K562 (cell line): ENCODE measurements at regions not wholly inside any gene's neighbourhood (a gene's known extent, or its start where the extent isn't known, plus 50 kb on each side); places are given as distances from the start of the nearest gene placed in this dataset.

Experiments
- ATAC-seq: fragments of 200-7000 bp; cut with Tn5 transposase; 3 replicates; pipeline ENCODE4 v1.9.1; 2020; ENCODE audit warnings: moderate library complexity
- BruUV-seq: library from RNA; stranded (reverse); fragments of 400-500 nt; replicated peaks from 2 replicates; lab custom pipeline; 2021; lab: Mats Ljungman, UMichigan
- CTCF ChIA-PET: fragments of 300-600 bp; formaldehyde crosslinking; extraction: SDS; loops from one replicate; lab custom pipeline; 2021; ENCODE audit warnings: low intra/inter-chr PET ratio; lab: Yijun Ruan, JAX
- POLR2A ChIA-PET: fragments of 300-600, 350-650 bp; sonication (Branson Sonifier 250); formaldehyde crosslinking; extraction: SDS; loops from one replicate; lab custom pipeline; 2021; ENCODE audit warnings: antibody characterized with exemption, inconsistent platforms; lab: Yijun Ruan, JAX
- DNase-seq, 4 experiments: peaks; one replicate each; pipeline versions ENCODE4 v3.0.0 to v3.0.0-alpha.2; 2011 to 2018; ENCODE audit warnings: low spot score in 3 of 4, mixed read lengths in 3 of 4; ENCODE audit errors: extremely low read depth in 1 of 4
- FAIRE-seq: peaks from 2 replicates; lab custom pipeline; 2011; peaks lifted over from hg19 to GRCh38; lab: Jason Lieb, UNC
- H2AFZ ChIP-seq: 2 replicates; pipeline ENCODE4 v1.6.0; 2011; ENCODE audit warnings: low read depth, low read length, control low read depth, inconsistent platforms
- H3K27ac ChIP-seq: fragments of 200-600 bp; 3 replicates; pipeline ENCODE4 v1.8.0; 2011; ENCODE audit warnings: low read depth, mild to moderate bottlenecking, control low read depth, inconsistent platforms, low read length, moderate library complexity, mixed read lengths; ENCODE audit errors: extremely low read depth
- H3K27me3 ChIP-seq, 2 experiments: fragments of 300-600 bp in 1 of 2; 2 replicates in 1 of 2; 3 replicates in 1 of 2; pipeline versions ENCODE4 v1.6.0 to v1.8.0; 2011; ENCODE audit warnings: inconsistent platforms in 2 of 2, low read length in 2 of 2, mild to moderate bottlenecking in 1 of 2, mixed read lengths in 1 of 2, moderate library complexity in 1 of 2; ENCODE audit not compliant: control insufficient read depth in 2 of 2, insufficient read depth in 2 of 2
- H3K36me3 ChIP-seq: fragments of 300-600 bp; 3 replicates; pipeline ENCODE4 v1.8.0; 2011; ENCODE audit warnings: mild to moderate bottlenecking, low read length, inconsistent platforms; ENCODE audit not compliant: control insufficient read depth, insufficient read depth
- H3K4me1 ChIP-seq, 2 experiments: fragments of 200-600 bp in 1 of 2; replicated peaks in 1 of 2; 2 replicates in 1 of 2; 3 replicates in 1 of 2; pipeline versions ENCODE4 v1.5.1 to v1.8.0; 2011; ENCODE audit warnings: inconsistent platforms in 2 of 2, low read length in 2 of 2, mild to moderate bottlenecking in 1 of 2, mixed read lengths in 1 of 2, moderate library complexity in 1 of 2; ENCODE audit not compliant: control insufficient read depth in 2 of 2, insufficient read depth in 2 of 2
- H3K4me2 ChIP-seq: 2 replicates; pipeline ENCODE4 v1.6.1; 2011; ENCODE audit warnings: low read length, control low read depth, inconsistent platforms, mixed read lengths; ENCODE audit not compliant: insufficient read depth
- H3K4me3 ChIP-seq: fragments of 200-600 bp; sonication (generic), shearing (Covaris generic); 2 replicates; pipeline ENCODE4 v1.5.1; 2016; ENCODE audit warnings: control low read depth, inconsistent platforms
- H3K79me2 ChIP-seq: fragments of 200-600 bp; 3 replicates; pipeline ENCODE4 v1.8.0; 2011; ENCODE audit warnings: low read length, inconsistent platforms; ENCODE audit not compliant: control insufficient read depth, insufficient read depth
- H3K9ac ChIP-seq, 2 experiments: 2 replicates each; pipeline versions ENCODE4 v1.6.0 to v1.6.1; 2011; ENCODE audit warnings: low read depth in 2 of 2, low read length in 2 of 2, control low read depth in 1 of 2, inconsistent platforms in 1 of 2, mild to moderate bottlenecking in 1 of 2, mixed read lengths in 1 of 2; ENCODE audit not compliant: insufficient read depth in 1 of 2
- H3K9me1 ChIP-seq: one replicate; pipeline ENCODE4 v1.6.0; 2011; ENCODE audit warnings: inconsistent platforms, mild to moderate bottlenecking, low read length, moderate library complexity; ENCODE audit not compliant: control insufficient read depth, insufficient read depth
- H3K9me3 ChIP-seq: replicated peaks from 2 replicates; pipeline ENCODE4 v1.5.1; 2011; ENCODE audit warnings: low read depth, low read length, inconsistent platforms; ENCODE audit not compliant: control insufficient read depth, insufficient read depth
- H4K20me1 ChIP-seq: replicated peaks from 2 replicates; pipeline ENCODE4 v1.6.1; 2011; ENCODE audit warnings: low read length, inconsistent platforms, mixed read lengths; ENCODE audit not compliant: control insufficient read depth, insufficient read depth
- BRCA1 ChIP-seq, 2 experiments: fragments of 450-650 bp in 1 of 2; sonication (generic) in 1 of 2; formaldehyde crosslinking in 1 of 2; IDR thresholded peaks; 2 replicates each; pipeline versions ENCODE4 v1.5.0 to v1.6.1; 2017 to 2020; ENCODE audit warnings: mild to moderate bottlenecking in 1 of 2, missing genetic modification reagents in 1 of 2
- EGR1 ChIP-seq: fragments of 450-650 bp; conservative IDR thresholded peaks from 2 replicates; pipeline ENCODE4 v1.6.1; 2017; ENCODE audit warnings: mild to moderate bottlenecking
- HNRNPLL ChIP-seq: fragments of 200-400 bp; formaldehyde crosslinking; IDR thresholded peaks from 2 replicates; pipeline ENCODE4 v1.6.1; 2017; ENCODE audit warnings: low read length, low read depth, mild to moderate bottlenecking; ENCODE audit not compliant: poor library complexity, severe bottlenecking
- SRF ChIP-seq, 2 experiments: fragments of 250-450, 450-650 bp in 1 of 2; sonication (Bioruptor Pico) in 1 of 2; sonication (generic) in 1 of 2; formaldehyde crosslinking; IDR thresholded peaks; 2 replicates each; pipeline versions ENCODE4 v1.5.0 to v1.5.1; 2020 to 2022; ENCODE audit warnings: mild to moderate bottlenecking in 1 of 2, missing genetic modification reagents in 1 of 2
- ZFP30 ChIP-seq: fragments of 250-450 bp; sonication (Bioruptor Pico); IDR thresholded peaks from 2 replicates; pipeline ENCODE4 v1.8.0; 2022; ENCODE audit warnings: moderate library complexity, mild to moderate bottlenecking, inconsistent platforms, borderline replicate concordance
- ZNF134 ChIP-seq: fragments of 250-450 bp; sonication (Bioruptor Pico); conservative IDR thresholded peaks from 2 replicates; pipeline ENCODE4 v1.4.0; 2020
- WGBS: fragments of 100-300 bp; shearing (Covaris generic); methylation state at CpG from one replicate; pipeline ENCODE4 v1.1.6; 2016; ENCODE audit warnings: low coverage, mixed read lengths; ENCODE audit not compliant: insufficient coverage; ENCODE audit errors: missing lambda C conversion rate; 5-methylcytosine and 5-hydroxymethylcytosine counted together
- in situ Hi-C: fragments of 300-500 bp; cut with MboI; formaldehyde crosslinking; loops from 4 replicates; pipeline ENCODE4 v1.15.0; 2018; ENCODE audit warnings: inconsistent platforms, mixed read lengths
- intact Hi-C: fragments of 100-400 bp; cut with micrococcal nuclease; formaldehyde crosslinking; loops from 2 replicates; pipeline ENCODE4 v1.14.2; 2022
- TF ChIP-seq, protein P1 (sequence below): IDR thresholded peaks from 2 replicates; pipeline ENCODE4 v1.6.1; 2016; ENCODE audit warnings: missing genetic modification characterization, missing compliant biosample characterization
- TF ChIP-seq, protein P2 (sequence below): fragments of 450-650 bp; IDR thresholded peaks from 2 replicates; pipeline ENCODE4 v1.6.1; 2017; ENCODE audit warnings: antibody characterized with exemption
- TF ChIP-seq, protein P3 (sequence below): sonication (generic); formaldehyde crosslinking; IDR thresholded peaks from 2 replicates; pipeline ENCODE4 v1.8.0; 2023; ENCODE audit warnings: mild to moderate bottlenecking, missing genetic modification reagents

DNA sequence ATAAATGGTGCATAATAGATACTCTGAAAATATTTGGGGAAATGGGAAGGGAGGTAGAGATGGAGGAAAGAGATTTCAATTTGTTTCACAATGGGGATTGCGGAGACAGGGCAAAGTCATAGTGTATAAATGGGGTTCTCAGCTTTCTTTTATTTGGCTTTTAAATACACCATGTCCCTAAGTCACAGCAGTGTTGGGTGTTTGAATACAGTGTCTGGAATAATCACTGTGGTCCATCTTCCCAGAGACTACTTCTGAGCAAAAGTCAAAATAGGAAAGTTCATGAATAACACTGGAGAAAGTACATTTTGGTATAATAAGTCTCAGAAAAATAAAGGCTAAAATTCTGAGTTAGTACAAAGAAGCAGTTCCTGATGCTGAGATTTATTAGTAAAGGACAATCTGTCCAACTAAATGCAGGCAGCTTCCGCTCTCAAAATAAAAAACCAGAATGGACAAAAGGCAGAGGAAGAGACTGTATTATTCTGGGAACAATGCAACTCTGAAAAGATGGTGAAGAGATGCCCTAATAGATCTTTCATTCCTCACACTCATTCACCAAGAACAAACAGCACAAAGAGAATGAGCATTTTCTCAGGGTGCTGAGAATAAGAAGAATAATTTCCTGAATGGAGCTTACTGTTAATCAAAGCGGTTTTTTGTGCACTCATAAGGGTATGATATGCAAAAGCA lies 295.4 kb upstream of the PIK3C3 start:
- FAIRE-seq (no peak), DNase-seq (no peak), ATAC-seq (no peak)
- BruUV-seq = no TSS peak
- Histone ChIP-seq H3K9me1 (no peaks in the 10 kb centered on the region), H3K4me3 (no peak overlapping the region), H3K27ac (no peak overlapping the region), H2AFZ (no peak overlapping the region), H3K9ac (no peak overlapping the region), H3K9me3 (no peaks in the 10 kb centered on the region; the same call in 1 of the 2 replicates), H3K36me3 (no peaks in the 10 kb centered on the region), H3K27me3 (no peaks in the 10 kb centered on the region), H4K20me1 (no peaks in the 10 kb centered on the region), H3K4me1 (no peaks in the 10 kb centered on the region), H3K79me2 (no peaks in the 10 kb centered on the region), H3K4me2 (no peak overlapping the region)
- 2% methylated on average over 3 of the region's 3 CpGs for WGBS
- intact Hi-C loops = loop anchor here (10.0 kb wide), 1 partner anchor 55 kb away; no protein-coding TSS in a partner anchor
- in situ Hi-C loops = no loop called here
- TF ChIP-seq, protein P1, sequence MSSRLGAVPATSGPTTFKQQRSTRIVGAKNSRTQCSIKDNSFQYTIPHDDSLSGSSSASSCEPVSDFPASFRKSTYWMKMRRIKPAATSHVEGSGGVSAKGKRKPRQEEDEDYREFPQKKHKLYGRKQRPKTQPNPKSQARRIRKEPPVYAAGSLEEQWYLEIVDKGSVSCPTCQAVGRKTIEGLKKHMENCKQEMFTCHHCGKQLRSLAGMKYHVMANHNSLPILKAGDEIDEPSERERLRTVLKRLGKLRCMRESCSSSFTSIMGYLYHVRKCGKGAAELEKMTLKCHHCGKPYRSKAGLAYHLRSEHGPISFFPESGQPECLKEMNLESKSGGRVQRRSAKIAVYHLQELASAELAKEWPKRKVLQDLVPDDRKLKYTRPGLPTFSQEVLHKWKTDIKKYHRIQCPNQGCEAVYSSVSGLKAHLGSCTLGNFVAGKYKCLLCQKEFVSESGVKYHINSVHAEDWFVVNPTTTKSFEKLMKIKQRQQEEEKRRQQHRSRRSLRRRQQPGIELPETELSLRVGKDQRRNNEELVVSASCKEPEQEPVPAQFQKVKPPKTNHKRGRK (tag) = no peak
- TF ChIP-seq HNRNPLL (no peak), EGR1 (no peak), ZNF134 (no peak), BRCA1 (IDR thresholded peaks at IDR 0.05) (no peak), BRCA1 (CRISPR knock-in tag; IDR thresholded peaks at IDR 0.05) (no peak), ZFP30 (CRISPR knock-in tag) (no peak), SRF (CRISPR knock-in tag; IDR thresholded peaks at IDR 0.05) (no peak)
- TF ChIP-seq, protein P2, sequence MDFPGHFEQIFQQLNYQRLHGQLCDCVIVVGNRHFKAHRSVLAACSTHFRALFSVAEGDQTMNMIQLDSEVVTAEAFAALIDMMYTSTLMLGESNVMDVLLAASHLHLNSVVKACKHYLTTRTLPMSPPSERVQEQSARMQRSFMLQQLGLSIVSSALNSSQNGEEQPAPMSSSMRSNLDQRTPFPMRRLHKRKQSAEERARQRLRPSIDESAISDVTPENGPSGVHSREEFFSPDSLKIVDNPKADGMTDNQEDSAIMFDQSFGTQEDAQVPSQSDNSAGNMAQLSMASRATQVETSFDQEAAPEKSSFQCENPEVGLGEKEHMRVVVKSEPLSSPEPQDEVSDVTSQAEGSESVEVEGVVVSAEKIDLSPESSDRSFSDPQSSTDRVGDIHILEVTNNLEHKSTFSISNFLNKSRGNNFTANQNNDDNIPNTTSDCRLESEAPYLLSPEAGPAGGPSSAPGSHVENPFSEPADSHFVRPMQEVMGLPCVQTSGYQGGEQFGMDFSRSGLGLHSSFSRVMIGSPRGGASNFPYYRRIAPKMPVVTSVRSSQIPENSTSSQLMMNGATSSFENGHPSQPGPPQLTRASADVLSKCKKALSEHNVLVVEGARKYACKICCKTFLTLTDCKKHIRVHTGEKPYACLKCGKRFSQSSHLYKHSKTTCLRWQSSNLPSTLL = no peak
- TF ChIP-seq, protein P3, sequence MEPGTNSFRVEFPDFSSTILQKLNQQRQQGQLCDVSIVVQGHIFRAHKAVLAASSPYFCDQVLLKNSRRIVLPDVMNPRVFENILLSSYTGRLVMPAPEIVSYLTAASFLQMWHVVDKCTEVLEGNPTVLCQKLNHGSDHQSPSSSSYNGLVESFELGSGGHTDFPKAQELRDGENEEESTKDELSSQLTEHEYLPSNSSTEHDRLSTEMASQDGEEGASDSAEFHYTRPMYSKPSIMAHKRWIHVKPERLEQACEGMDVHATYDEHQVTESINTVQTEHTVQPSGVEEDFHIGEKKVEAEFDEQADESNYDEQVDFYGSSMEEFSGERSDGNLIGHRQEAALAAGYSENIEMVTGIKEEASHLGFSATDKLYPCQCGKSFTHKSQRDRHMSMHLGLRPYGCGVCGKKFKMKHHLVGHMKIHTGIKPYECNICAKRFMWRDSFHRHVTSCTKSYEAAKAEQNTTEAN (CRISPR knock-in tag) = no peak
- CTCF ChIA-PET = no interaction called here
- POLR2A ChIA-PET = no interaction called here
